CD14-positive monocyte (primary cell): ENCODE measurements at regions not wholly inside any gene's neighbourhood (a gene's known extent, or its start where the extent isn't known, plus 50 kb on each side); places are given as distances from the start of the nearest gene placed in this dataset.

Source experiments
- DNase-seq, 3 donors: peaks; one replicate each; pipeline ENCODE4 v3.0.0-alpha.2; 2011 to 2022
- H2AFZ ChIP-seq: 2 replicates; pipeline ENCODE4 v1.6.0; 2012; ENCODE audit warnings: mild to moderate bottlenecking, low read depth, low read length, inconsistent platforms; ENCODE audit not compliant: insufficient read depth, poor library complexity, severe bottlenecking
- H3K27ac ChIP-seq, 2 donors: 1 replicate in 1 of 2; 2 replicates in 1 of 2; pipeline ENCODE4 v1.5.1; 2012 to 2013; ENCODE audit warnings: low read length in 2 of 2, control low read depth in 1 of 2, inconsistent platforms in 1 of 2, low read depth in 1 of 2, mild to moderate bottlenecking in 1 of 2
- H3K27me3 ChIP-seq, 2 donors: one replicate each; pipeline versions ENCODE4 v1.6.0 to v1.6.1; 2011 to 2013; ENCODE audit warnings: low read length in 2 of 2; ENCODE audit not compliant: control insufficient read depth in 2 of 2, insufficient read depth in 2 of 2
- H3K36me3 ChIP-seq, 2 donors: replicated peaks in 1 of 2; 1 replicate in 1 of 2; 2 replicates in 1 of 2; pipeline versions ENCODE4 v1.5.1 to v1.6.1; 2012 to 2013; ENCODE audit warnings: low read length in 2 of 2, control low read depth in 1 of 2, inconsistent platforms in 1 of 2, mild to moderate bottlenecking in 1 of 2; ENCODE audit not compliant: insufficient read depth in 2 of 2, control insufficient read depth in 1 of 2
- H3K4me1 ChIP-seq, 2 donors: 1 replicate in 1 of 2; 2 replicates in 1 of 2; pipeline versions ENCODE4 v1.5.1 to v1.6.1; 2012 to 2013; ENCODE audit warnings: low read length in 2 of 2, control low read depth in 1 of 2, inconsistent platforms in 1 of 2, mild to moderate bottlenecking in 1 of 2, moderate library complexity in 1 of 2; ENCODE audit not compliant: insufficient read depth in 2 of 2, control insufficient read depth in 1 of 2
- H3K4me2 ChIP-seq: replicated peaks from 2 replicates; pipeline ENCODE3; 2012; ENCODE audit warnings: low read length, moderate library complexity, mild to moderate bottlenecking; ENCODE audit not compliant: poor library complexity, severe bottlenecking; ENCODE audit errors: extremely low read depth
- H3K4me3 ChIP-seq, 3 experiments: fragments of 200-600 bp in 1 of 3; sonication (generic) in 1 of 3; replicated peaks in 1 of 3; 1 replicate in 2 of 3; 2 replicates in 1 of 3; pipeline ENCODE4 v1.5.1; 2011 to 2013; ENCODE audit warnings: low read length in 3 of 3, mild to moderate bottlenecking in 3 of 3, control low read depth in 2 of 3, low read depth in 2 of 3, inconsistent platforms in 1 of 3, moderate library complexity in 1 of 3
- H3K79me2 ChIP-seq: 2 replicates; pipeline ENCODE4 v1.6.0; 2012; ENCODE audit warnings: mild to moderate bottlenecking, control low read depth, inconsistent platforms, low read length, moderate library complexity; ENCODE audit not compliant: insufficient read depth
- H3K9ac ChIP-seq: 2 replicates; pipeline ENCODE4 v1.6.0; 2017; ENCODE audit warnings: low read length, mild to moderate bottlenecking; ENCODE audit not compliant: insufficient read depth, poor library complexity, severe bottlenecking
- H3K9me3 ChIP-seq, 2 donors: replicated peaks in 1 of 2; 1 replicate in 1 of 2; 2 replicates in 1 of 2; pipeline versions ENCODE4 v1.5.1 to v1.6.1; 2012 to 2013; ENCODE audit warnings: low read length in 2 of 2, control low read depth in 1 of 2; ENCODE audit not compliant: control insufficient read depth in 1 of 2, insufficient read depth in 1 of 2
- H4K20me1 ChIP-seq: 2 replicates; pipeline ENCODE4 v1.6.0; 2012; ENCODE audit warnings: mild to moderate bottlenecking, low read length, control low read depth, moderate library complexity; ENCODE audit not compliant: insufficient read depth
- H3K27ac Mint-ChIP-seq, 7 donors: one replicate each; pipeline ENCODE4 v1.8.0; 2020; ENCODE audit warnings: mild to moderate bottlenecking in 7 of 7, mixed read lengths in 7 of 7, moderate library complexity in 6 of 7, inconsistent platforms in 2 of 7
- H3K27me3 Mint-ChIP-seq, 3 donors: one replicate each; pipeline ENCODE4 v1.8.0; 2021 to 2022; ENCODE audit warnings: low read depth in 3 of 3, mild to moderate bottlenecking in 3 of 3, mixed read lengths in 3 of 3, moderate library complexity in 3 of 3, inconsistent platforms in 1 of 3
- H3K36me3 Mint-ChIP-seq, 2 donors: one replicate each; pipeline ENCODE4 v1.8.0; 2020; ENCODE audit warnings: mixed read lengths in 2 of 2, inconsistent platforms in 1 of 2, mild to moderate bottlenecking in 1 of 2
- H3K4me1 Mint-ChIP-seq: one replicate; pipeline ENCODE4 v1.8.0; 2020; ENCODE audit warnings: mild to moderate bottlenecking, mixed read lengths
- H3K4me3 Mint-ChIP-seq, 2 donors: one replicate each; pipeline ENCODE4 v1.8.0; 2020; ENCODE audit warnings: mild to moderate bottlenecking in 2 of 2, mixed read lengths in 2 of 2, moderate library complexity in 1 of 2
- H3K9me3 Mint-ChIP-seq, 7 donors: one replicate each; pipeline ENCODE4 v1.8.0; 2020 to 2022; ENCODE audit warnings: mixed read lengths in 7 of 7, mild to moderate bottlenecking in 6 of 7, moderate library complexity in 6 of 7, inconsistent platforms in 2 of 7
- CTCF ChIP-seq: fragments of 200-600 bp; IDR thresholded peaks from one replicate; pipeline ENCODE4 v1.8.0; 2022; ENCODE audit warnings: antibody characterized with exemption, mild to moderate bottlenecking
- WGBS: methylation state at CpG from one replicate; pipeline ENCODE4 v1.1.5; 2013; ENCODE audit warnings: missing lambda C conversion rate; ENCODE audit not compliant: insufficient coverage; 5-methylcytosine and 5-hydroxymethylcytosine counted together
- intact Hi-C, 2 donors: fragments of 100-400 bp; cut with micrococcal nuclease; formaldehyde crosslinking; loops; one replicate each; pipeline versions ENCODE4 v1.15.0 to v1.15.1; 2023

GRCh38 chr4:126341927-126342326, 1027.2 kb downstream of the FAT4 start:
- no peak overlapping the region for H3K27ac ChIP-seq
- H2AFZ ChIP-seq: no peak overlapping the region
- H3K4me3 Mint-ChIP-seq: no peak overlapping the region
- no peak overlapping the region for H3K4me3 ChIP-seq
- no peaks in the 10 kb centered on the region for H3K27me3 Mint-ChIP-seq
- H3K4me1 Mint-ChIP-seq: no peaks in the 10 kb centered on the region
- H3K27me3 ChIP-seq: no peaks in the 10 kb centered on the region
- intact Hi-C loops: no loop called here
- no peak overlapping the region for H3K27ac Mint-ChIP-seq
- no peak for DNase-seq
- H3K4me2 ChIP-seq: no peak overlapping the region
- no peaks in the 10 kb centered on the region for H3K4me1 ChIP-seq
- 100% methylated on average over 1 of the region's 1 CpG for WGBS
- peaks cover 0 to 1% (median 0%) of the 10 kb centered on the region in 7 donors for H3K9me3 Mint-ChIP-seq
- H3K36me3 ChIP-seq: no peaks in the 10 kb centered on the region
- H3K9ac ChIP-seq: no peak overlapping the region
- no peaks in the 10 kb centered on the region for H4K20me1 ChIP-seq
- no peaks in the 10 kb centered on the region for H3K36me3 Mint-ChIP-seq
- H3K79me2 ChIP-seq: no peaks in the 10 kb centered on the region
- TF ChIP-seq CTCF: no peak
- H3K9me3 ChIP-seq: no peaks in the 10 kb centered on the region

- Mint-ChIP-seq H3K9me3 (peaks cover 0 to 1% (median 0%) of the 10 kb centered on the region in 7 donors), H3K4me1 (no peaks in the 10 kb centered on the region), H3K36me3 (no peaks in the 10 kb centered on the region), H3K27me3 (no peaks in the 10 kb centered on the region), H3K27ac (no peak overlapping the region), H3K4me3 (no peak overlapping the region)
- no peak for TF ChIP-seq CTCF
- no peaks in the 10 kb centered on the region for H3K27me3 ChIP-seq
- no peak overlapping the region for H3K9ac ChIP-seq
- no peak overlapping the region for H3K27ac ChIP-seq
- WGBS: no CpG with 5 or more reads among the region's 6 CpGs
- no peaks in the 10 kb centered on the region for H3K36me3 ChIP-seq
- no peak overlapping the region for H3K4me3 ChIP-seq
- no peaks in the 10 kb centered on the region for H3K4me1 ChIP-seq
- DNase-seq: no peak
- intact Hi-C loops: no loop called here
- H3K79me2 ChIP-seq: no peaks in the 10 kb centered on the region
- no peak overlapping the region for H3K4me2 ChIP-seq
- H3K9me3 ChIP-seq: no peaks in the 10 kb centered on the region
- no peak overlapping the region for H2AFZ ChIP-seq
- H4K20me1 ChIP-seq: no peaks in the 10 kb centered on the region
These were observed 1029.7 kb downstream of the FAT4 start for GRCh38 chr4:126344472-126344871.
